ENCODE measurements at regions not wholly inside any gene's neighbourhood (a gene's known extent, or its start where the extent isn't known, plus 50 kb on each side); places are given as distances from the start of the nearest gene placed in this dataset.

DNA sequence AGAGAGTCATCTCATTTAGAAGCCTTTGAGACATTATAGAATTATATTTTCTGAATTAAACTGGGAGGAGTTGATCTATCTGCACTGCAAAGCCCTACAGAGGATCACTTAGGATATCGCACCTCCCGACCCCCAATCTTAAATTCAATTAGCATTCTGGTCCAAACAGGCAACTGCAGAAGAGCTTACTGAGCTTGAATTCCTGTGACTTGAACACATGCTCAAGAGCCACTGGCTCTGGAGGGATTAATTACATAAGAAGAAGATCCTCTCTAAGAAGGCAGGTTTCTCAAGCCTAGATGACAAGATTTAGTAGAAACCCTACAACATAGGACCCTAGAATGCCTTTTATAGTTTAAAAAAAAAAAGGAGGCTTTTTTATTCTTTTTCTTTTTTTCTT lies 548.9 kb downstream of the ARAP2 start:
- H3K27ac ChIP-seq = no peak overlapping the region
- no peaks in the 10 kb centered on the region for H3K4me1 ChIP-seq (ENCODE audit: low read depth)
- H3K36me3 ChIP-seq = no peaks in the 10 kb centered on the region
- H3K9me3 ChIP-seq (ENCODE audit: low read depth) = no peaks in the 10 kb centered on the region
- TF ChIP-seq, protein P1, sequence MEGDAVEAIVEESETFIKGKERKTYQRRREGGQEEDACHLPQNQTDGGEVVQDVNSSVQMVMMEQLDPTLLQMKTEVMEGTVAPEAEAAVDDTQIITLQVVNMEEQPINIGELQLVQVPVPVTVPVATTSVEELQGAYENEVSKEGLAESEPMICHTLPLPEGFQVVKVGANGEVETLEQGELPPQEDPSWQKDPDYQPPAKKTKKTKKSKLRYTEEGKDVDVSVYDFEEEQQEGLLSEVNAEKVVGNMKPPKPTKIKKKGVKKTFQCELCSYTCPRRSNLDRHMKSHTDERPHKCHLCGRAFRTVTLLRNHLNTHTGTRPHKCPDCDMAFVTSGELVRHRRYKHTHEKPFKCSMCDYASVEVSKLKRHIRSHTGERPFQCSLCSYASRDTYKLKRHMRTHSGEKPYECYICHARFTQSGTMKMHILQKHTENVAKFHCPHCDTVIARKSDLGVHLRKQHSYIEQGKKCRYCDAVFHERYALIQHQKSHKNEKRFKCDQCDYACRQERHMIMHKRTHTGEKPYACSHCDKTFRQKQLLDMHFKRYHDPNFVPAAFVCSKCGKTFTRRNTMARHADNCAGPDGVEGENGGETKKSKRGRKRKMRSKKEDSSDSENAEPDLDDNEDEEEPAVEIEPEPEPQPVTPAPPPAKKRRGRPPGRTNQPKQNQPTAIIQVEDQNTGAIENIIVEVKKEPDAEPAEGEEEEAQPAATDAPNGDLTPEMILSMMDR (IDR thresholded peaks at IDR 0.05; ENCODE audit: low read depth, low read length) = no peak
- H3K27me3 ChIP-seq = no peaks in the 10 kb centered on the region
- no peak for DNase-seq (ENCODE audit: low read depth in 1 of 2, low spot score in 1 of 2)
- no peak overlapping the region for H3K4me3 ChIP-seq

DNA sequence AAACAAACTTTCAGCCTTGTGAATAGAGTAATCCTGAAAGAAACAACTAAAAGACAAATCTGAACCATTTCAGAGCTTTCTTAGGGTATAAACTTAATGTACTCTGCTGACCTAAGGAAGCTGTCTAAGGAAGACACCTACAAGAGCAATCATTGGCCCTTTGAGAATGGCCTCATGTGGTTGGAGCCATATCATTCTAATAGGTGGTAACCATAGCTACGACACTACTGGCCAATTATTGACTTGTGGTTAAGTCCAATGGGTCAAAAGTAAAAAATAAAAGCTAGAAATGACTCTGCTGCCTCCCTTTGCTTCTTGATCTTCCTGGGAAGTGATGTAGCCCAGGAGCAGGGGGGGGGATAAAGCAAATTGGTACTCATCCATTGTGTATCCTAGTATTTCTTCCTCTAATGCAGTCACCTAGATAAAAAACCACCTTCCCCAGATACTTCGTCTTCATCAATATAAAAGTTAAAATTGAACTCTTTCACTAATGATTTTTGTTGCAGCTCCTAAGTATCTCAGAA lies 547.0 kb downstream of the ARAP2 start:
- Histone ChIP-seq H3K4me1 (ENCODE audit: low read depth) (no peaks in the 10 kb centered on the region), H3K9me3 (ENCODE audit: low read depth) (no peaks in the 10 kb centered on the region), H3K27ac (no peak overlapping the region), H3K27me3 (no peaks in the 10 kb centered on the region), H3K36me3 (no peaks in the 10 kb centered on the region), H3K4me3 (no peak overlapping the region)
- DNase-seq (ENCODE audit: low read depth in 1 of 2, low spot score in 1 of 2) = no peak
- TF ChIP-seq, protein P1 (IDR thresholded peaks at IDR 0.05; ENCODE audit: low read depth, low read length) = no peak

DNA sequence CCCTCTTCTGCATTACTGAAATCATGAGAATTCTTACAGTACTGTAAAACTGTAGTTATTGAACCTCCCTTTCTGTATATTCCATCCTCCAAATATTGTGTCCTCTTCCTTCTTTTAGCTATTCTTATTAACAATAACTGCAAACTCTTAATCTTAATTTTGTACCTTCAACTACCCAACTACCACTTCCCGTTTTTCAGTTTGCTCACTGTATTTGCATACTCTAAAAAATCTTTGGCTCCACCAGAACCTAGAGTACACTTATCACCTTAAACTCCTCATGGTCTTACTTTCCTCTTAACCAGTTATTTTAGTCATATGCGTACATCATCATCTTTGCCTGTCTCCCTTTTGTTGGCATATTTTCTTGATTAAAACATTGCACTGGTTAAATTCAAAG lies 543.7 kb downstream of the ARAP2 start:
- TF ChIP-seq, protein P1 (IDR thresholded peaks at IDR 0.05; ENCODE audit: low read depth, low read length) = no peak
- Histone ChIP-seq H3K27me3 (no peaks in the 10 kb centered on the region), H3K27ac (no peak overlapping the region), H3K36me3 (no peaks in the 10 kb centered on the region), H3K4me1 (ENCODE audit: low read depth) (no peaks in the 10 kb centered on the region), H3K9me3 (ENCODE audit: low read depth) (no peaks in the 10 kb centered on the region), H3K4me3 (no peak overlapping the region)
- no peak for DNase-seq (ENCODE audit: low read depth in 1 of 2, low spot score in 1 of 2)

DNA sequence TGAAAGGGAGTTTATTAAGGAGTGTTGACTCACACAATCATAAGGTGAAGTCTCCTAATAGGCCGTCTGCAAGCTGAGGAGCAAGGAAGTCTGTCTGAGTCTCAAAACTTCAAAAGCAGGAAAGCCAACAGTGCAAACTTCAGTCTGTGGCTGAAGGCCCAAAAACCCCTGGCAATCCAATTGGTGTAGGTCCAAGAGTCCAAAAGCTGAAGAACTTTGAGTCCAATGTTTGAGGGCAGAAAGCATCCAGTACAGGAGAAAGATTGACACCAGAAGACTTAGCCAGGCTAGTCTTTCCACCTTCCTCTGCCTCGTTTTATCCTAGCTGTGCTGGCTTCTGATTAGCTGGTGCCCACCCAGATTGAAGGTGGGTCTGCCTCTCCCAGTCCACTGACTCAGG lies 535.2 kb downstream of the ARAP2 start:
- Histone ChIP-seq H3K27me3 (no peaks in the 10 kb centered on the region), H3K4me3 (no peak overlapping the region), H3K9me3 (ENCODE audit: low read depth) (no peaks in the 10 kb centered on the region), H3K27ac (no peak overlapping the region), H3K4me1 (ENCODE audit: low read depth) (no peaks in the 10 kb centered on the region), H3K36me3 (no peaks in the 10 kb centered on the region)
- DNase-seq (ENCODE audit: low read depth in 1 of 2, low spot score in 1 of 2) = no peak
- TF ChIP-seq, protein P1 (IDR thresholded peaks at IDR 0.05; ENCODE audit: low read depth, low read length) = no peak

DNA sequence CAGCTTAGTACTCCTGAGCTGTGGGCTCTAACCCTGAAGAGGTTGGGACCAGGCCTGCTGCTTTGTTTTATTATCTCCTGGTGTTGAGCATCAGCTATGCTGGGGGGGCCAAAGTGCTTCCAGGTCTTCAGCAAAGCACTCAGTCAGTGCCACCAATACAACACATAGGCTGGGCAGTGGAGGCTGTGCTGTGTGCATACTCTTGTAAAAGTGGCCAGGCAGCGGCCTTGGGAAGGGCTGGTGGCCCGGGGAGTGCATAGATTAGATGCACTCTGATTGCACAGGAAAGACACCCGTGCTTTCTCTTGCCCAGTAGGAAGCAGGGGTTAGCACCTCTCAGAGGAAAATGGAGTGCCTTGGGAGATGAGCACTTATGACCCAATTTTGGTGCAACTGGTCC lies 534.0 kb downstream of the ARAP2 start:
- no peak overlapping the region for H3K4me3 ChIP-seq
- H3K9me3 ChIP-seq (ENCODE audit: low read depth) = no peaks in the 10 kb centered on the region
- no peaks in the 10 kb centered on the region for H3K36me3 ChIP-seq
- H3K27me3 ChIP-seq = no peaks in the 10 kb centered on the region
- DNase-seq (ENCODE audit: low read depth in 1 of 2, low spot score in 1 of 2) = no peak
- no peaks in the 10 kb centered on the region for H3K4me1 ChIP-seq (ENCODE audit: low read depth)
- no peak overlapping the region for H3K27ac ChIP-seq
- TF ChIP-seq, protein P1 (IDR thresholded peaks at IDR 0.05; ENCODE audit: low read depth, low read length) = no peak

DNA sequence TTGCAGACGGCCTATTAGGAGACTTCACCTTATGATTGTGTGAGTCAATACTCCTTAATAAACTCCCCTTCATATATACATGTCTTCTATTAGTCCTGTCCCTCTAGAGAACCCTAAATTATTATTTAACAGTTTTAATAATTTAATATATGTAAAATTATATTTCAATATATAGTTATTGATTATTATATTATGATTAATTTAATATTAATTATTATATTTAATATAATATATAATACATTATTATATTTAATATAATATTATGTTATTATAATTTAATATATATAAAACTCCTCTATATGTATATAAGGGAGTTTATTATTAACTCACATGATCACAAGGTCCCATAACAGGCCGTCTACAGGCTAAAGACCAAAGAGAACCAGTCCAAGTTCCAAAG lies 533.2 kb downstream of the ARAP2 start:
- DNase-seq (ENCODE audit: low read depth in 1 of 2, low spot score in 1 of 2) = no peak
- H3K4me1 ChIP-seq (ENCODE audit: low read depth) = no peaks in the 10 kb centered on the region
- H3K36me3 ChIP-seq = no peaks in the 10 kb centered on the region
- H3K9me3 ChIP-seq (ENCODE audit: low read depth) = no peaks in the 10 kb centered on the region
- no peak overlapping the region for H3K27ac ChIP-seq
- H3K4me3 ChIP-seq = no peak overlapping the region
- TF ChIP-seq, protein P1 (IDR thresholded peaks at IDR 0.05; ENCODE audit: low read depth, low read length) = no peak
- H3K27me3 ChIP-seq = no peaks in the 10 kb centered on the region
